IMR-90 (cell line): ENCODE measurements at regions not wholly inside any gene's neighbourhood (a gene's known extent, or its start where the extent isn't known, plus 50 kb on each side); places are given as distances from the start of the nearest gene placed in this dataset.

Source experiments
- ATAC-seq: fragments of 200-7000 bp; cut with Tn5 transposase; 2 replicates; pipeline ENCODE4 v1.9.1; 2020; ENCODE audit warnings: low read depth, mild to moderate bottlenecking, moderate library complexity
- BruUV-seq: library from RNA; stranded (reverse); fragments of 400-500 nt; replicated peaks from 2 replicates; lab custom pipeline; 2021; lab: Mats Ljungman, UMichigan
- CTCF ChIA-PET: fragments of 300-600 bp; formaldehyde crosslinking; extraction: SDS; loops from one replicate; lab custom pipeline; 2021; ENCODE audit warnings: antibody characterized with exemption; lab: Yijun Ruan, JAX
- POLR2A ChIA-PET: fragments of 300-600 bp; sonication (Branson Sonifier 250); formaldehyde crosslinking; loops from one replicate; lab custom pipeline; 2022; ENCODE audit warnings: antibody characterized with exemption; ENCODE audit not compliant: unreplicated experiment; lab: Charles Lee
- DNase-seq: peaks from one replicate; pipeline ENCODE4 v3.0.0; 2013
- H2AFZ ChIP-seq: replicated peaks from 2 replicates; pipeline ENCODE3; 2013; ENCODE audit warnings: low read length, mild to moderate bottlenecking; ENCODE audit not compliant: poor library complexity
- H2AK5ac ChIP-seq: 2 replicates; pipeline ENCODE4 v1.6.1; 2013; ENCODE audit warnings: low read depth, low read length, inconsistent platforms
- H2AK9ac ChIP-seq: replicated peaks from 2 replicates; pipeline ENCODE3; 2013; ENCODE audit warnings: mild to moderate bottlenecking, low read depth, low read length, moderate library complexity; ENCODE audit not compliant: poor library complexity
- H2BK120ac ChIP-seq: 2 replicates; pipeline ENCODE4 v1.6.1; 2013; ENCODE audit warnings: low read depth, low read length, inconsistent platforms
- H2BK15ac ChIP-seq: 3 replicates; pipeline ENCODE4 v1.6.1; 2013; ENCODE audit warnings: low read depth, low read length, inconsistent platforms
- H2BK20ac ChIP-seq: 2 replicates; pipeline ENCODE4 v1.6.1; 2013; ENCODE audit warnings: low read depth, mild to moderate bottlenecking, inconsistent platforms, low read length, moderate library complexity
- H2BK5ac ChIP-seq: 2 replicates; pipeline ENCODE4 v1.6.1; 2013; ENCODE audit warnings: mild to moderate bottlenecking, low read depth, low read length, inconsistent platforms; ENCODE audit not compliant: poor library complexity, severe bottlenecking
- H3K14ac ChIP-seq: replicated peaks from 2 replicates; pipeline ENCODE4 v1.6.1; 2013; ENCODE audit warnings: low read depth, low read length, inconsistent platforms
- H3K18ac ChIP-seq: 2 replicates; pipeline ENCODE4 v1.6.1; 2013; ENCODE audit warnings: low read depth, low read length, control low read depth
- H3K23ac ChIP-seq: 2 replicates; pipeline ENCODE4 v1.6.1; 2013; ENCODE audit warnings: low read depth, low read length, inconsistent platforms
- H3K27ac ChIP-seq: 2 replicates; pipeline ENCODE4 v1.5.1; 2013; ENCODE audit warnings: mild to moderate bottlenecking, control low read depth, low read length; ENCODE audit not compliant: insufficient read depth
- H3K27me3 ChIP-seq: 2 replicates; pipeline ENCODE4 v1.6.1; 2013; ENCODE audit warnings: low read length; ENCODE audit not compliant: control insufficient read depth, insufficient read depth
- H3K36me3 ChIP-seq: 2 replicates; pipeline ENCODE4 v1.6.1; 2013; ENCODE audit warnings: low read length, mixed read lengths; ENCODE audit not compliant: control insufficient read depth, insufficient read depth
- H3K4ac ChIP-seq: 2 replicates; pipeline ENCODE4 v1.6.1; 2013; ENCODE audit warnings: low read depth, low read length, inconsistent platforms
- H3K4me1 ChIP-seq: 2 replicates; pipeline ENCODE4 v1.6.1; 2013; ENCODE audit warnings: low read length, mixed read lengths; ENCODE audit not compliant: control insufficient read depth, insufficient read depth
- H3K4me2 ChIP-seq: 2 replicates; pipeline ENCODE4 v1.6.1; 2013; ENCODE audit warnings: low read depth, mild to moderate bottlenecking, control low read depth, low read length, moderate library complexity
- H3K4me3 ChIP-seq: 2 replicates; pipeline ENCODE4 v1.5.1; 2013; ENCODE audit warnings: low read depth, mild to moderate bottlenecking, control low read depth, low read length, moderate library complexity; ENCODE audit not compliant: insufficient read depth
- H3K56ac ChIP-seq: 2 replicates; pipeline ENCODE4 v1.6.1; 2013; ENCODE audit warnings: low read length, inconsistent platforms; ENCODE audit not compliant: insufficient read depth; ENCODE audit errors: extremely low read depth
- H3K79me1 ChIP-seq, 2 experiments: 2 replicates each; pipeline ENCODE4 v1.6.1; 2013; ENCODE audit warnings: low read length in 2 of 2, inconsistent platforms in 1 of 2, low read depth in 1 of 2
- H3K9ac ChIP-seq: 2 replicates; pipeline ENCODE4 v1.6.1; 2013; ENCODE audit warnings: low read depth, low read length, control low read depth
- H3K9me1 ChIP-seq: 2 replicates; pipeline ENCODE4 v1.6.1; 2013; ENCODE audit warnings: low read length, inconsistent platforms; ENCODE audit not compliant: insufficient read depth
- H3K9me3 ChIP-seq: 2 replicates; pipeline ENCODE4 v1.6.1; 2013; ENCODE audit warnings: low read length; ENCODE audit not compliant: control insufficient read depth, insufficient read depth
- H4K20me1 ChIP-seq: 2 replicates; pipeline ENCODE4 v1.6.1; 2013; ENCODE audit warnings: low read length, inconsistent platforms; ENCODE audit not compliant: insufficient read depth
- H4K5ac ChIP-seq: 2 replicates; pipeline ENCODE4 v1.6.1; 2013; ENCODE audit warnings: mild to moderate bottlenecking, low read depth, low read length, control low read depth
- H4K8ac ChIP-seq, 2 experiments: 2 replicates each; pipeline ENCODE4 v1.6.1; 2013; ENCODE audit warnings: low read depth in 2 of 2, low read length in 2 of 2, control low read depth in 1 of 2, inconsistent platforms in 1 of 2
- H4K91ac ChIP-seq: 2 replicates; pipeline ENCODE4 v1.6.1; 2013; ENCODE audit warnings: low read depth, low read length, inconsistent platforms; ENCODE audit not compliant: insufficient read depth
- BHLHE40 ChIP-seq: fragments of 150-350 bp; IDR thresholded peaks from 2 replicates; pipeline ENCODE4 v1.6.1; 2016; ENCODE audit warnings: mild to moderate bottlenecking, low read depth, low read length
- CEBPB ChIP-seq: IDR thresholded peaks from 2 replicates; pipeline ENCODE4 v1.6.1; 2012; ENCODE audit warnings: low read depth, low read length, improper control_type of control experiment
- CHD1 ChIP-seq: IDR thresholded peaks from 2 replicates; pipeline ENCODE4 v1.6.1; 2012; ENCODE audit warnings: low read depth, low read length, improper control_type of control experiment
- FOS ChIP-seq: fragments of 150-350 bp; IDR thresholded peaks from 2 replicates; pipeline ENCODE4 v1.6.1; 2016; ENCODE audit warnings: low read depth, low read length
- MAFK ChIP-seq: IDR thresholded peaks from 2 replicates; pipeline ENCODE4 v1.6.1; 2012; ENCODE audit warnings: low read depth, low read length, improper control_type of control experiment
- MAZ ChIP-seq: IDR thresholded peaks from 2 replicates; pipeline ENCODE4 v1.6.1; 2012; ENCODE audit warnings: low read depth, mild to moderate bottlenecking, low read length, improper control_type of control experiment, moderate library complexity, borderline replicate concordance
- MXI1 ChIP-seq: IDR thresholded peaks from 2 replicates; pipeline ENCODE4 v1.6.1; 2012; ENCODE audit warnings: low read depth, mild to moderate bottlenecking, low read length, moderate library complexity, borderline replicate concordance
- POLR2A ChIP-seq: IDR thresholded peaks from 2 replicates; pipeline ENCODE4 v1.6.1; 2012; ENCODE audit warnings: mild to moderate bottlenecking, low read depth, low read length
- RAD21 ChIP-seq: IDR thresholded peaks from 2 replicates; pipeline ENCODE4 v1.6.1; 2012; ENCODE audit warnings: low read length, improper control_type of control experiment
- RCOR1 ChIP-seq: IDR thresholded peaks from 2 replicates; pipeline ENCODE4 v1.6.1; 2012; ENCODE audit warnings: mild to moderate bottlenecking, low read length, improper control_type of control experiment; ENCODE audit not compliant: insufficient replicate concordance
- SMC3 ChIP-seq: fragments of 150-350 bp; IDR thresholded peaks from 2 replicates; pipeline ENCODE4 v1.6.1; 2016; ENCODE audit warnings: low read depth, mild to moderate bottlenecking, antibody characterized with exemption, low read length, moderate library complexity
- USF2 ChIP-seq: fragments of 150-350 bp; IDR thresholded peaks from 2 replicates; pipeline ENCODE4 v1.6.1; 2017; ENCODE audit warnings: mild to moderate bottlenecking, antibody characterized with exemption, low read length, low read depth
- WGBS, 2 experiments: methylation state at CpG; one replicate each; pipeline versions ENCODE4 v1.1.5 to v1.1.7; 2013; ENCODE audit warnings: missing lambda C conversion rate in 2 of 2; ENCODE audit not compliant: insufficient read length in 1 of 2; ENCODE audit errors: extremely low coverage in 2 of 2; 5-methylcytosine and 5-hydroxymethylcytosine counted together
- dilution Hi-C: fragments of 300-500 bp; cut with HindIII; formaldehyde crosslinking; loops from one replicate; pipeline ENCODE4 v1.14.3; 2018; ENCODE audit warnings: low sequenced_read_pairs; ENCODE audit not compliant: unreplicated experiment
- in situ Hi-C: fragments of 300-500 bp; cut with MboI; formaldehyde crosslinking; loops from 3 replicates; pipeline ENCODE4 v1.14.3; 2019; ENCODE audit warnings: low sequenced_read_pairs, inconsistent platforms, mixed read lengths
- intact Hi-C: fragments of 100-400 bp; cut with micrococcal nuclease; formaldehyde crosslinking; loops from 2 replicates; pipeline ENCODE4 v1.10.0; 2022
- TF ChIP-seq, protein P1 (sequence below): fragments of 150-350 bp; IDR thresholded peaks from 2 replicates; pipeline ENCODE4 v1.6.1; 2016; ENCODE audit warnings: low read depth, mild to moderate bottlenecking, low read length, moderate library complexity, borderline replicate concordance
- TF ChIP-seq, protein P2 (sequence below): conservative IDR thresholded peaks from 2 replicates; pipeline ENCODE4 v1.5.1; 2012; ENCODE audit warnings: mild to moderate bottlenecking, low read depth, low read length, improper control_type of control experiment

DNA sequence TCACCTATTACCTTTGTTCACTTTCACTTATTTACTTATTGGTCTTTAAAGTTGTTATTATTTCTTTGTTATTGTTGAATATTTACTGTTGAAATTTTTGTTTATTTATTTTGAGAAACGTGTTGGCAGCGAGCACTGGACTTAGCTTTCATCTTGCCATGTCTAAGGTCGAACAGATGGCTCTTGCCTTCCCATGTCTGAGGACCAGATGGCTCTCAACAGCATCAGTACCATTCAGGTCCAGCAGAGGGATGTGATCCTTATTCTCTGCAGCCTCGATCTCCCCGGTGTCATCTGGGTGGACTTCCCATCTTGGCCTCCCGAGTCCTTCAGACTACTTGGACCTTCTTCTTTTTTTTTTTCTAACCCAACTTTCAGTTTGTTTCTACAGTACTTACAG, 1437.6 kb downstream of the UQCRFS1 start:
- in situ Hi-C loops: no loop called here
- Histone ChIP-seq H3K56ac (no peak overlapping the region), H3K9me3 (peaks cover 30% of the 10 kb centered on the region), H4K91ac (no peak overlapping the region), H3K4me2 (no peak overlapping the region), H2BK5ac (no peak overlapping the region), H2AK9ac (no peak overlapping the region), H3K23ac (no peak overlapping the region), H3K9me1 (no peaks in the 10 kb centered on the region), H3K36me3 (peaks cover 12% of the 10 kb centered on the region), H3K79me1 (0 out of 4 replicates have a peak, but pooled peaks cover 0 to 2% of the 10 kb centered on the region in 2 experiments), H3K27me3 (no peaks in the 10 kb centered on the region), H4K8ac (no peak overlapping the region), H4K5ac (no peak overlapping the region), H3K14ac (no peak overlapping the region), H2AK5ac (no peak overlapping the region), H2BK120ac (no peak overlapping the region), H3K27ac (no peak overlapping the region), H2AFZ (no peak overlapping the region), H2BK20ac (no peak overlapping the region), H3K9ac (no peak overlapping the region), H2BK15ac (no peak overlapping the region), H3K18ac (no peak overlapping the region), H4K20me1 (no peaks in the 10 kb centered on the region), H3K4ac (no peak overlapping the region), H3K4me3 (no peak overlapping the region), H3K4me1 (no peaks in the 10 kb centered on the region)
- dilution Hi-C loops: no loop called here
- DNase-seq (no peak), ATAC-seq (no peak)
- TF ChIP-seq BHLHE40 (no peak), RAD21 (no peak), SMC3 (no peak), FOS (no peak), CEBPB (no peak), RCOR1 (no peak), POLR2A (no peak), MAFK (no peak), CHD1 (no peak), MAZ (no peak), USF2 (no peak), MXI1 (no peak)
- TF ChIP-seq, protein P1, sequence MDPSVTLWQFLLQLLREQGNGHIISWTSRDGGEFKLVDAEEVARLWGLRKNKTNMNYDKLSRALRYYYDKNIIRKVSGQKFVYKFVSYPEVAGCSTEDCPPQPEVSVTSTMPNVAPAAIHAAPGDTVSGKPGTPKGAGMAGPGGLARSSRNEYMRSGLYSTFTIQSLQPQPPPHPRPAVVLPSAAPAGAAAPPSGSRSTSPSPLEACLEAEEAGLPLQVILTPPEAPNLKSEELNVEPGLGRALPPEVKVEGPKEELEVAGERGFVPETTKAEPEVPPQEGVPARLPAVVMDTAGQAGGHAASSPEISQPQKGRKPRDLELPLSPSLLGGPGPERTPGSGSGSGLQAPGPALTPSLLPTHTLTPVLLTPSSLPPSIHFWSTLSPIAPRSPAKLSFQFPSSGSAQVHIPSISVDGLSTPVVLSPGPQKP: no peak
- TF ChIP-seq, protein P2, sequence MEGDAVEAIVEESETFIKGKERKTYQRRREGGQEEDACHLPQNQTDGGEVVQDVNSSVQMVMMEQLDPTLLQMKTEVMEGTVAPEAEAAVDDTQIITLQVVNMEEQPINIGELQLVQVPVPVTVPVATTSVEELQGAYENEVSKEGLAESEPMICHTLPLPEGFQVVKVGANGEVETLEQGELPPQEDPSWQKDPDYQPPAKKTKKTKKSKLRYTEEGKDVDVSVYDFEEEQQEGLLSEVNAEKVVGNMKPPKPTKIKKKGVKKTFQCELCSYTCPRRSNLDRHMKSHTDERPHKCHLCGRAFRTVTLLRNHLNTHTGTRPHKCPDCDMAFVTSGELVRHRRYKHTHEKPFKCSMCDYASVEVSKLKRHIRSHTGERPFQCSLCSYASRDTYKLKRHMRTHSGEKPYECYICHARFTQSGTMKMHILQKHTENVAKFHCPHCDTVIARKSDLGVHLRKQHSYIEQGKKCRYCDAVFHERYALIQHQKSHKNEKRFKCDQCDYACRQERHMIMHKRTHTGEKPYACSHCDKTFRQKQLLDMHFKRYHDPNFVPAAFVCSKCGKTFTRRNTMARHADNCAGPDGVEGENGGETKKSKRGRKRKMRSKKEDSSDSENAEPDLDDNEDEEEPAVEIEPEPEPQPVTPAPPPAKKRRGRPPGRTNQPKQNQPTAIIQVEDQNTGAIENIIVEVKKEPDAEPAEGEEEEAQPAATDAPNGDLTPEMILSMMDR: no peak
- no TSS peak for BruUV-seq
- WGBS, 2 experiments: 100% methylated on average over 1 of the region's 6 CpGs; no CpG with 5 or more reads in 1 of the 2 experiments
- intact Hi-C loops: no loop called here
- CTCF ChIA-PET: interaction anchor here (0.5 kb wide), 1 partner anchor 94 kb away, joined by 3 read pairs; no protein-coding TSS in a partner anchor
- POLR2A ChIA-PET: no interaction called here
